ENCODE measurements at regions not wholly inside any gene's neighbourhood (a gene's known extent, or its start where the extent isn't known, plus 50 kb on each side); places are given as distances from the start of the nearest gene placed in this dataset.
"Not testable (repeated sequence)": the region's sequence is repeated elsewhere in the genome, so short reads cannot be mapped to it uniquely, and the experiment has no call there.

DNA sequence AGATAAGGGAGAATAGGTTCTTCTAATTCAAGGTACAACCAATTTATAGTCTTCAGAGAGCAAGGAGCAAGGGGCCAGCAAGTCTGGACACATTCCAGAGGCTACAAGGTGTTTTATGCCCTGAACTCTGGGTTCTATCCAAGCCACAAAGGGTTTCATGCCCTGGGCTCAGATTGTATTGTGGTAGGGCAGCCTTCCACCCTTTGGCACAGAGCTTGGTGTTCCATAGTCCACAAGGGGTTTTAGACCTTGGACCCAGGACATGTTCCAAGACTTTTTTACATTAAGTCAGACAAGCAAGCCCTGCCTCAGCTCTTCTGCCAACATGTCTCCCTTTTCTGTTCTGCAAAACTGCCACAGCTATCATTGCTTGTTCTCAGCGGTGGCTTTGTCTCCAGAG is 90.8 kb upstream of the TMSB4Y start:
- no peaks in the 10 kb centered on the region for H4K20me1 ChIP-seq (ENCODE audit: control insufficient read depth, extremely low read depth, insufficient read depth, low read length)
- H3K4me2 ChIP-seq (ENCODE audit: extremely low read depth, insufficient read depth, low read length) = no peak overlapping the region
- H3K27ac ChIP-seq (ENCODE audit: insufficient read depth, low read length) = no peak overlapping the region
- no peak for DNase-seq (ENCODE audit: low read depth in 2 of 2)
- no peaks in the 10 kb centered on the region for H3K9me3 ChIP-seq (ENCODE audit: control insufficient read depth, insufficient read depth, low read depth, low read length)
- H2AFZ ChIP-seq (ENCODE audit: low read length) = no peak overlapping the region
- H3K36me3 ChIP-seq (ENCODE audit: control insufficient read depth, insufficient read depth, low read length) = no peaks in the 10 kb centered on the region
- no peak overlapping the region for H3K9ac ChIP-seq (ENCODE audit: insufficient read depth, low read length)
- H3K79me2 ChIP-seq (ENCODE audit: control insufficient read depth, insufficient read depth, low read length) = no peaks in the 10 kb centered on the region
- H3K4me3 ChIP-seq (replicated peaks in 1 of 4; ENCODE audit: control extremely low read depth in 1 of 4, insufficient read depth in 1 of 4, low read depth in 3 of 4, low read length in 4 of 4) = no peak overlapping the region
- H3K4me1 ChIP-seq (ENCODE audit: control insufficient read depth, extremely low read depth, insufficient read depth, low read length) = no peaks in the 10 kb centered on the region
- TF ChIP-seq EZH2 (IDR thresholded peaks at IDR 0.05; ENCODE audit: low read length, missing control alignments) = no peak
- TF ChIP-seq, protein P1, sequence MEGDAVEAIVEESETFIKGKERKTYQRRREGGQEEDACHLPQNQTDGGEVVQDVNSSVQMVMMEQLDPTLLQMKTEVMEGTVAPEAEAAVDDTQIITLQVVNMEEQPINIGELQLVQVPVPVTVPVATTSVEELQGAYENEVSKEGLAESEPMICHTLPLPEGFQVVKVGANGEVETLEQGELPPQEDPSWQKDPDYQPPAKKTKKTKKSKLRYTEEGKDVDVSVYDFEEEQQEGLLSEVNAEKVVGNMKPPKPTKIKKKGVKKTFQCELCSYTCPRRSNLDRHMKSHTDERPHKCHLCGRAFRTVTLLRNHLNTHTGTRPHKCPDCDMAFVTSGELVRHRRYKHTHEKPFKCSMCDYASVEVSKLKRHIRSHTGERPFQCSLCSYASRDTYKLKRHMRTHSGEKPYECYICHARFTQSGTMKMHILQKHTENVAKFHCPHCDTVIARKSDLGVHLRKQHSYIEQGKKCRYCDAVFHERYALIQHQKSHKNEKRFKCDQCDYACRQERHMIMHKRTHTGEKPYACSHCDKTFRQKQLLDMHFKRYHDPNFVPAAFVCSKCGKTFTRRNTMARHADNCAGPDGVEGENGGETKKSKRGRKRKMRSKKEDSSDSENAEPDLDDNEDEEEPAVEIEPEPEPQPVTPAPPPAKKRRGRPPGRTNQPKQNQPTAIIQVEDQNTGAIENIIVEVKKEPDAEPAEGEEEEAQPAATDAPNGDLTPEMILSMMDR (conservative IDR thresholded peaks at IDR 0.05 in 1 of 2, IDR thresholded peaks at IDR 0.05 in 1 of 2; ENCODE audit: low read depth in 1 of 2, low read length in 2 of 2) = no peak
- H3K27me3 ChIP-seq (ENCODE audit: control insufficient read depth, insufficient read depth, low read length) = no peaks in the 10 kb centered on the region

DNA sequence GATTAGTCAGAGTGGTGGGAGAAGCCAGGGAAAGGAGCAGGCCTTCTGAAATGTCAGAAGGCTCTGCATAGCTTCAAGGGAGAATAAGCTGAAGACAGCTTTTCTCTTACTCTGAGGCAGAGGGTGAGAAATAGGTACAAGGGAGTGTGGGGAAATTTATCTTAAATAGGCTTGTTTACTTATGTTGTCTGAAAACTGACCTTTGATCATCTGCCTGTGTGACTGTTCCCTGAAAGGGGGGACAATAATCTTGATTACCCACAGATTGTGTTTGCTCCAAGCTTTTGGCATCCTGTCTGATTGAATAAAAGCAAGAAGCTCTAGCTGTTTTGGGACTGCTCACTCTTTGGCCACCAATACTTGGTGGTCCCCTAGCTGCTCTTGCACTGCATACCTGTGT is 91.7 kb upstream of the TMSB4Y start:
- Histone ChIP-seq H3K27ac (ENCODE audit: insufficient read depth, low read length) (no peak overlapping the region), H2AFZ (ENCODE audit: low read length) (no peak overlapping the region), H3K4me2 (ENCODE audit: extremely low read depth, insufficient read depth, low read length) (no peak overlapping the region), H3K27me3 (ENCODE audit: control insufficient read depth, insufficient read depth, low read length) (no peaks in the 10 kb centered on the region), H4K20me1 (ENCODE audit: control insufficient read depth, extremely low read depth, insufficient read depth, low read length) (no peaks in the 10 kb centered on the region), H3K79me2 (ENCODE audit: control insufficient read depth, insufficient read depth, low read length) (no peaks in the 10 kb centered on the region), H3K9ac (ENCODE audit: insufficient read depth, low read length) (no peak overlapping the region), H3K36me3 (ENCODE audit: control insufficient read depth, insufficient read depth, low read length) (no peaks in the 10 kb centered on the region), H3K4me1 (ENCODE audit: control insufficient read depth, extremely low read depth, insufficient read depth, low read length) (no peaks in the 10 kb centered on the region), H3K4me3 (replicated peaks in 1 of 4; ENCODE audit: control extremely low read depth in 1 of 4, insufficient read depth in 1 of 4, low read depth in 3 of 4, low read length in 4 of 4) (no peak overlapping the region), H3K9me3 (ENCODE audit: control insufficient read depth, insufficient read depth, low read depth, low read length) (no peaks in the 10 kb centered on the region)
- TF ChIP-seq EZH2 (IDR thresholded peaks at IDR 0.05; ENCODE audit: low read length, missing control alignments) = no peak
- TF ChIP-seq, protein P1 (conservative IDR thresholded peaks at IDR 0.05 in 1 of 2, IDR thresholded peaks at IDR 0.05 in 1 of 2; ENCODE audit: low read depth in 1 of 2, low read length in 2 of 2) = no peak
- DNase-seq (ENCODE audit: low read depth in 2 of 2) = no peak

DNA sequence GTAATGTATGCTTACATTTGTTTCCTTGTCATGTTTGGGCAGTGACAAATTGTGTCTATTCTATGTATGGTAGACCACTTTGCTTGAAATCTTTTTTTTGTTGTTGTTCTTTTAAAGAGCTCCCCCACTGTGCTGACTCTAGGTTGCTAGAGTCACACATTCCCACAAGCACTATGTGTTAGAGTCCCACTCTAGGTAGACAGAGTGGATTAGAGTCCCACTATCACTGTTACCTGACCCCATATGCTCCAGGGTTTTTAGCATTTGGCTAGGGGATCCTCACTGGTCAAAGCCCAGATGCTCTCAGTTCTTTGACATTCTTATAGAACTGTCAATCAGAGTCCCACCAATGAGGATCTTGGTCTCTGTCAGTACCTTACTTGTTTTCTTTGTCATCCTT is 111.2 kb upstream of the TMSB4Y start:
- no peak overlapping the region for H3K4me3 ChIP-seq (replicated peaks in 1 of 4; ENCODE audit: control extremely low read depth in 1 of 4, insufficient read depth in 1 of 4, low read depth in 3 of 4, low read length in 4 of 4)
- no peak overlapping the region for H3K9ac ChIP-seq (ENCODE audit: insufficient read depth, low read length)
- H3K9me3 ChIP-seq (ENCODE audit: control insufficient read depth, insufficient read depth, low read depth, low read length) = no peaks in the 10 kb centered on the region
- no peak overlapping the region for H3K4me2 ChIP-seq (ENCODE audit: extremely low read depth, insufficient read depth, low read length)
- H3K36me3 ChIP-seq (ENCODE audit: control insufficient read depth, insufficient read depth, low read length) = no peaks in the 10 kb centered on the region
- no peaks in the 10 kb centered on the region for H3K79me2 ChIP-seq (ENCODE audit: control insufficient read depth, insufficient read depth, low read length)
- no peak overlapping the region for H3K27ac ChIP-seq (ENCODE audit: insufficient read depth, low read length)
- DNase-seq (ENCODE audit: low read depth in 2 of 2) = no peak
- H3K27me3 ChIP-seq (ENCODE audit: control insufficient read depth, insufficient read depth, low read length) = no peaks in the 10 kb centered on the region
- H3K4me1 ChIP-seq (ENCODE audit: control insufficient read depth, extremely low read depth, insufficient read depth, low read length) = no peaks in the 10 kb centered on the region
- no peaks in the 10 kb centered on the region for H4K20me1 ChIP-seq (ENCODE audit: control insufficient read depth, extremely low read depth, insufficient read depth, low read length)
- TF ChIP-seq EZH2 (IDR thresholded peaks at IDR 0.05; ENCODE audit: low read length, missing control alignments) = no peak
- TF ChIP-seq, protein P1 (conservative IDR thresholded peaks at IDR 0.05 in 1 of 2, IDR thresholded peaks at IDR 0.05 in 1 of 2; ENCODE audit: low read depth in 1 of 2, low read length in 2 of 2) = no peak
- H2AFZ ChIP-seq (ENCODE audit: low read length) = no peak overlapping the region

DNA sequence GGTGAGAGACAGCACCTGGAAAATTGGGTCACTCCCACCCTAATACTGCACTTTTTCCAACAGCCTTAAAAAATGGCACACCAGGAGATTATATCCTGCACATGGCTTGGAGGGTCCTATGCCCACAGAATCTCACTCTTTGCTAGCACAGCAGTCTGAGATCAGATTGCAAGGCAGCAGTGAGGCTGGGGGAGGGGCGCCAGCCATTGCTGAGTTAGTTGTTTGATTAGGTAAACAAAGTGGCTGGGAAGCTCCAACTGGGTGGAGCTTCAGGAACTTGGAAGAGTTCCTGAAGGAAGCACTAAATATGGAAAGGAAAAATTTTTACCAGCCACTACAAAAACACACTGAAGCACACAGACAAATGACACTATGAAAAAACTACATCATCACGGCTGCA is 91.1 kb upstream of the UTY start:
- not testable (repeated sequence) for H4K20me1 ChIP-seq (ENCODE audit: control insufficient read depth, extremely low read depth, insufficient read depth, low read length); DNase-seq (ENCODE audit: low read depth in 2 of 2); H3K36me3 ChIP-seq (ENCODE audit: control insufficient read depth, insufficient read depth, low read length); H3K9ac ChIP-seq (ENCODE audit: insufficient read depth, low read length); H3K4me1 ChIP-seq (ENCODE audit: control insufficient read depth, extremely low read depth, insufficient read depth, low read length); H3K27ac ChIP-seq (ENCODE audit: insufficient read depth, low read length); H3K9me3 ChIP-seq (ENCODE audit: control insufficient read depth, insufficient read depth, low read depth, low read length); H3K27me3 ChIP-seq (ENCODE audit: control insufficient read depth, insufficient read depth, low read length); H2AFZ ChIP-seq (ENCODE audit: low read length); H3K4me2 ChIP-seq (ENCODE audit: extremely low read depth, insufficient read depth, low read length); H3K79me2 ChIP-seq (ENCODE audit: control insufficient read depth, insufficient read depth, low read length); H3K4me3 ChIP-seq (replicated peaks in 1 of 4; ENCODE audit: control extremely low read depth in 1 of 4, insufficient read depth in 1 of 4, low read depth in 3 of 4, low read length in 4 of 4)

Measured in fibroblast of lung (primary cell).